GM12864 (cell line): ENCODE measurements at regions not wholly inside any gene's neighbourhood (a gene's known extent, or its start where the extent isn't known, plus 50 kb on each side); places are given as distances from the start of the nearest gene placed in this dataset.
"Not testable (repeated sequence)": the region's sequence is repeated elsewhere in the genome, so short reads cannot be mapped to it uniquely, and the experiment has no call there.

ENCODE experiments used
- DNase-seq: peaks from one replicate; pipeline ENCODE4 v3.0.0-alpha.2; 2011; ENCODE audit warnings: low read depth
- H3K4me3 ChIP-seq: 2 replicates; pipeline ENCODE4 v1.5.1; 2011; ENCODE audit warnings: mild to moderate bottlenecking, low read depth, low read length, control low read depth
- CTCF ChIP-seq: IDR thresholded peaks from 2 replicates; pipeline ENCODE4 v1.5.1; 2011; ENCODE audit warnings: low read depth, mild to moderate bottlenecking, moderate library complexity, low read length, control low read depth, inconsistent platforms; ENCODE audit errors: missing control alignments

DNA sequence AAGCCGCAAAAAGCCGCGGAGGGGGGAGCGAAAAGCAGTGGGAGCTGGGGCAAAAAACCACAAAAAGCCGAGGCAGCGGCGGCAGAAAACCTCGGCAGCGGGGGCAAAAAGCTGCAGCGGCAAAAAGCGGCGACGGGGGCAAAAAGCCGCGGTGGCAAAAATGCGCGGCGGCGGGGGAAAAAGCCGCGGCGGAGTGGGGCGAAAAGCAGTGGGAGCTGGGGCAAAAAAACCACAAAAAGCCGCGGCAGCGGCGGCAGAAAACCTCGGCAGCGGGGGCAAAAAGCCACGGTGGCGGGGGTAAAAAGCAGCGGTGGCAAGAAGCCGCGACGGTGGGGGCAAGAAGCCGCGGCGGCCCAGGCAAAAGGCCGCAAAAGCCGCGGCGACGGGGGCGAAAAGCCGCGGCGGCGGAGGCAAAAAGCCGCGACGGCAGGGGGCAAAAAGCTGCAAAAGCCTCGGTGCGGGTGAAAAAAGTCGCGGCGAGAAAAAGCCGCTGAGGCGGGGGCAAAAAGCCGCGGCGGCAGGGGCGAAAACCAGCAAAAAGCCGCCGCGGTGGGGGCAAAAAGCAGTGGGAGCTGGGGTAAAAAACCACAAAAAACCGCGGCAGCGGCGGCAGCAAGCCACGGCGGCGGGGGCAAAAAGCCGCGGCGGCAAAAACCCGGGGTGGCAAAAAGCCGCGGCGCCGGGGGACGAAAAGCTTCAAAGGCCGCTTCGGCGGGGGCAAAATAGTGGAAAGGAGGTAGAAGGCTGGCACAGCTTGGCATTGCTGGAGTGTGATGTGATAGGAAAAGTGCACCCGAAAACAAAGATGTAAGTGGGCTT lies 135.9 kb downstream of the ZNF92 start:
- H3K4me3 ChIP-seq: peak overlapping the region; percentile 55
- TF ChIP-seq CTCF: no peak
- DNase-seq: no peak

DNA sequence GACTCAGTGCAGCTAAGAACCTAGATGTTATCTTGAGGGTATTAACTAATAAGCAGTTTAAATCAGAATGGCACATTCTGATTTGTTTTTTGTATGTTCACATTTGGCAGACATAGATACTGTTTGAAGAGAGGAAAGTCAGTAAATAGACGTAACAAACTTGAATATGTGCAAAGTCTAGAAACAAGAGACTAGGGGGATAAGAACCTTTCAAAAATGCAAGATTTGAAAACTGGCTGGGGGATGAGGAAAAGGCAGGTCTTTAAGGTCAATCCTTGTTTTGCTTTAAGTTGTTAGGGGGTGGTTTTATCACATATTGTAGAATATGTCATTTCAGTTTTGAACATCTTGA lies 136.5 kb downstream of the ZNF92 start:
- DNase-seq, H3K4me3 ChIP-seq: not testable (repeated sequence)

DNA sequence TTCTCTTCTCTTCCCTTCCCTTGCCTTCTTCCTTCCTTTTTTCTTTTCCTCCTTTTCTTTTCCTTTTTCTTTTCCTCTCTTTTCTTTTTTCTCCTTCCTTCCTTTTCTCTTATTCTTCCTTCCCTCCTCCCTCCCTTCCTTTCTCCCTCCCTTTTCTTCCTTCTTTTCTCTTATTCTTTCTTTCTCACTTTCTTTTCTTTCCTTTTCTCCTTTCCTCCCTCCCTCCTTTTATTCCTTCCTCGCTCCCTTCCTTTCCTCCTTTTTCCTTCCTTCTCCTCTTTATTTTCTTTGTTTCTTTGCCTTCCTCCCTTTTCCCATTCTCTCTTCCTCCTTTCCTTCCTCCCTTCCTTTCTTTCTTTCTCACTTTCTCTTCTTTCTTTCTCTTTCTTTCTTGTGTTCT lies 146.1 kb downstream of the ZNF92 start:
- not testable (repeated sequence) for H3K4me3 ChIP-seq, DNase-seq

DNA sequence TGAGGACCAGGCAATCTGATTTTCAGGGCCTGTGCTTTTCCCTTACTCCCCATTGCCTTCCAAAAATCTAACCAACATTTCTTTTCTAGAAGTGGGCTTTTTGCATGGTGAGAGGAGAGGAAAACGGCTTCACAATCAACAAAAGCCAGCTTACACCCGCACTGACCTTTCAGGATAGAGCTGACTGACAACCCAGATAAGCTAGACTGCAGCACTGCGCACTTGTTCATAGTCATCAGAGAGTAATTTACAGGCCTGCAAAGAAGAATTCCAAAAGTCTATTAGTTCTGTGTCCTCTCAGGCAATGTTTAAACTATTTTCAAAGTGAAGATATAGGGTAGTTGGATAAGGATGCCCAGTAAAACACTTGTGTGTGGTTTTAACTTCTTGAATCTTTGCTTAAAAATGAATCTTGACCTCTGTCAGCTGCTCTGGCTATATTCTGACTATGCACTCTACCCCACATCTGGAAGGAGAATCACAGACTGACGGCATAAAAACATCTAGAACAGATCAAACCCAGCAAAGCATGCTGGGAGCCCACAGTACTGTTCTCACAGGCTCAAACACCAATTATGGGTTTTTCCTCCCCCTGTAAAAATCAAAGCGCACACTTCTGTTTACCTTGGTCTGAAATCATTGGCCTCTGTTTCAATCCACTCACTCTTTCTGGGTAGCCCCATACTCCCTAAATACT lies 172.0 kb downstream of the ZNF92 start:
- H3K4me3 ChIP-seq, DNase-seq: not testable (repeated sequence)

DNA sequence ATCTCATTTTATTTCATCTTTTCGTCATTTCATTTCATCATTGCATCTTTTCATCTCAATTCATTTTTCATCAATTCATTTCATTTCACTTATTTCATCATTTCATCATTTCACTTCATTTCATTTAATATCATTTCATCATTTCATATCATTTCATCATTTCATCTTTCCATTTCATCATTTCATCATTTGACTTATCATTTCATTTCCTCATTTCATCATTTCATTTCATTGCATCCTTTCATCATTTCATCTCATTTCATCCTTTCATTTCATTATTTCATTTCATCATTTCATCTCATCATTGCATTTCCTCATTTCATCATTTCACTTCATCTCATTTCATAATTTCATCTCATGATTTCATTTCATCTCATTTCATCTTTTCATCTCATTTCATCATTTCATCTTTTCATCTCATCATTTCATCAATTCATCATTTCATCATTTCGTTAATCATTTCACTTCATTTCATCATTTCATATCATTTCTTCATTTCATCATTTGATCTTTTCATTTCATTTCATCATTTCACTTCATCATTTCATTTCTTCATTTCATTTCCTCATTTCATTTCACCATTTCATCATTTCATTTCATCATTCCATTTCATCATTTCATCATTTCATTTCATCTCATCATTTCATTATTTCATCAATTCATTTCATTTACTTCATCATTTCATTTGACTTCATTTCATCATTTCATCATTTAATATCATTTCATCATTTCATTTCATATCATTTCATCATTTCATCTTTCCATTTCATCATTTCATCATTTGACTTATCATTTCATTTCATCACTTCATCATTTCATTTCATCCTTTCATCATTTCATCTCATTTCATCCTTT lies 176.2 kb downstream of the ZNF92 start:
- not testable (repeated sequence) for H3K4me3 ChIP-seq, DNase-seq

DNA sequence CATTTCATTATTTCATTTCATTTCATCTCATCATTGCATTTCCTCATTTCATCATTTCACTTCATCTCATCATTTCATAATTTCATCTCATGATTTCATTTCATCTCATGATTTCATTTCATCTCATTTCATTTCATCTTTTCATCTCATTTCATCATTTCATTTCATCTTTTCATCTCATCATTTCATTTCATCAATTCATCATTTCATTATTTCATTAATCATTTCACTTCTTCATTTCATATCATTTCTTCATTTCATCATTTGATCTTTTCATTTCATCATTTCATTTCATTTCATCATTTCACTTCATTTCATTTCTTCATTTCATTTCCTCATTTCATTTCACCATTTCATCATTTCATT lies 176.8 kb downstream of the ZNF92 start:
- DNase-seq, H3K4me3 ChIP-seq: not testable (repeated sequence)

DNA sequence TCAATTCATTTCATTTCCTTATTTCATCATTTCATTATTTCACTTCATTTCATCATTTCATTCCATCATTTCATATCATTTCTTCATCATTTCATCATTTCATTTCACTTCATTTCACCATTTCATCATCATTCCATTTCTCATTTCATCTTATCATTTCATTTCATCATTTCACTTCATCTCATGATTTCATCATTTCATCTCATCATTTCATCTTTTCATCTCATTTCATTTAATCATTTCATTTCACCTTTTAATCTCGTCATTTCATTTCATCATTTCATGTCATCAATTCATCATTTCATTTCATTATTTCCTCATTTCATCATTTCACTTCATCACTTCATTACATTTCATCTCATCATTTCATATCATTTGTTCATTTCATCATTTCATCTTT lies 177.4 kb downstream of the ZNF92 start:
- H3K4me3 ChIP-seq, DNase-seq: not testable (repeated sequence)

DNA sequence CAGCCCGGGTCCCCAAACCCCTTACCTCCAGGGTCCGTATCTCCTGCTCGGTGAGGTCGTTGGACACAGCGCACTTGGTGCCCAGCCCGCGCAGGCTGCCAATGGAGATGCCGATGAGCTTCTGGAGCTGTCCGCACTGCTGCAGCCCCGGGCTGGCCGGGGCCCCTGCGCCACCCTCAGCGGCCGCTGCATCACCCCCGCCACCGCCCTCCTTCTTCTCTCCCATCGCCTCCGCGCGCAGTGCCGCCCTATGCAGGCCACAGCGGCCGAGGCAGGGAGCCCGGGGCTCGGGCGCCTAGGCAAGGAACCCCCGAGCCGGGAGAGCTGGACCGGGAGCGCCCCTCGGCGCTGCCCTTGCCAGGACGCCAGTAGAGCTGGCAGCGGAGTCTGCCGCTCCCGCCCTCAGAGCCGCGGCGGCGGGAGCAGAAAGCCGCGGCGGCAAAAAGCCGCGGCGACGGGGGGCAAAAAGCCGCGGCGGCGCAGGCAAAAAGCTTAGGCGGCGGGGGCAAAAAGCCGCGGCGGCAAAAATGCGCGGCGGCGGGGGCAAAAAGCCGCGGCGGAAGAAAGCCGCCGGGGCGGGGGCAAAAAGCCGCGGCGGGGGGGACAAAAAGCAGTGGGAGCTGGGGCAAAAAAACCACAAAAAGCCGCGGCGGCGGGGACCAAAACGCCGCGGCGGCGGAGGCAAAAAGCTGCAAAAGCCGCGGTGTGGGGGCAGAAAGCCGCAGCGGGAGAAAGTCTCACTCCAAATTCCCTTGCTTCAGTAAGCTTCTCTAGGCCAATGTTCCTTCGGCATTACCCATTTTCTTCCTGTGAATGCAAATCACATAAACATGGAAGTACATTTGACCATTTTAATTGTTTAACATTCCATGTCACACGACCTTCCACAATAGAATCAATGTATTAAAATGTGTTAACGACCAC lies 181.2 kb downstream of the ZNF92 start:
- H3K4me3 ChIP-seq, DNase-seq: not testable (repeated sequence)

DNA sequence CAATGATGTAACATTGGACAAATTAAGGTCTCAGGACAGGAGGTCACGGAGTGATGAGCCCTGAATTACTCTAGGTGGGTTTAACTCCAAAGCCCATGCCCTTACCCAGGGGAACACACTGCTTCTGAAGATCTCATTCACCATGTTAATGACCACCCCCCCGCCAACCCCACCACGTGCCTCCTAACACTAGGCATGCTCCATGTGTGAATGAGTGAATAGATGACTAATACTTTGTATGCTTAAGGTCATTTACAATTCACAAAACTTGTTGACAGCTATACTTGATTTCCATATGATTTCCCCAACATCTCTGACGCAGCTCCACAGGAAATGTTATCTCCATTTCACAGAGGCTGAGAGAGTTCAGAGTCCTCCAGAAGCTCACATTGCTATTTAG lies 184.9 kb downstream of the ZNF92 start:
- not testable (repeated sequence) for H3K4me3 ChIP-seq, DNase-seq

- H3K4me3 ChIP-seq, DNase-seq: not testable (repeated sequence)
Observed at GRCh38 chr7:65561786-65562372, 188.2 kb downstream of the ZNF92 start.

DNA sequence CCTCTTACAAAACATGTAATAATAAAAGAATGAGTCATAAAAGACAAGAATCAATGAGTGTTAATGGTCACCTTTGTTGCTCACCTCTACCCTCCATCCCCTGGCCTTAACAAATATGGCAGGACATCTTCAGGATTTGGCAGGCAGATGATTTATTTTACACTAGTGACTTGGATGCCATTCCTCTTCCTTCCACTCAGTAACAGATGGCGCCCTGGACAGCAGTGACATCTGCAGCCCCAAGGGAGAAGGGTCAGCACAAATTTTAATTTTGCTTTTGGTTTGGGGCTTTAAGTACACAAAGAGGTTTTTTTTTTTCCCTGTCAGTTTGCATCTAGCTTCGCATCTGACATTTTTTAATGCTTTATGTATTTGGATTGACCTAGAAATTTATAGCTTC lies 188.9 kb downstream of the ZNF92 start:
- H3K4me3 ChIP-seq, DNase-seq: not testable (repeated sequence)
- TF ChIP-seq CTCF: peak; percentile 13

GRCh38 chr7:65563333-65563732 lies 189.7 kb downstream of the ZNF92 start:
- not testable (repeated sequence) for DNase-seq, H3K4me3 ChIP-seq

DNA sequence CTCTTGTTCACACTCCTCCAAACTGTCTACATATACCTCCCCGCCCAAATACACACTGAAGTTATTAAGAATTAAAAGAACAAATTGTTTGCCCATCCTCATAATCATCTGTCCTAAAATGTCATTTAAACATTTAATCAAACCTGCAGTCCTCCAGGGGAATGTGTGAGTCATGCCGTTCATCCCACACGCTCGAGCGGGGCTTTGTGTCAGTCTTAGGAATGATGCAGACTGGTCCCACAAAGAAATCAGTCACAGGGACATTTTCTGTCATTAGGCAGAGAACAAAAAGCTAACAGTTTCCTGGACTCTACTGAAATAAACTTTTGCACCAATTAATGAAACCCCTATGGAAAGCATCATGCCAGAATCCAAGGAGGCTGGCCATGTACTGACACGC lies 194.6 kb downstream of the ZNF92 start:
- DNase-seq, H3K4me3 ChIP-seq: not testable (repeated sequence)

DNA sequence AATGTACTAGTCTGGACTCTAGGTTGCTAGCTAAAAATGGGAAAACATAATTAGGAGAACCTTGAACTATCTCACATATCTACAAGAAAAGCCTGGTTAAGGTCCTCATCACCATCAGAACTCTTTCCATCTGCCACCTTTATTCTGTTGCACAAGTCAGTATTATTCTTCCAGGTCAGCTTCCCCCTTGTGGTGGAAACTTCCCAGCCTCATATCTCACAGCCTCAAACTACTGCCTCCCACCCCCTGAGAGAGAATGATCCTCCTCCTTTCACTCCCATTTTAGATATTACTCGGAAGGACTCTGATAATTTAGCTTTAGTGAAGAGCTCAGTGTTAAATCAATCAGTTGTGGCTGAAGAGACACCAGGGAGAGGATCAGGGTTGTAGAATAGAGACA lies 197.3 kb downstream of the ZNF92 start:
- DNase-seq: not testable (repeated sequence)

GRCh38 chr7:65572581-65572980 lies 198.9 kb downstream of the ZNF92 start:
- not testable (repeated sequence) for H3K4me3 ChIP-seq, DNase-seq

More for the DNA sequence above, 197.3 kb downstream of the ZNF92 start:
- H3K4me3 ChIP-seq: not testable (repeated sequence)
